ACHN (cell line): ENCODE measurements at regions not wholly inside any gene's neighbourhood (a gene's known extent, or its start where the extent isn't known, plus 50 kb on each side); places are given as distances from the start of the nearest gene placed in this dataset.

Source experiments
- DNase-seq: peaks from one replicate; pipeline ENCODE4 v3.0.0-alpha.2; 2015
- in situ Hi-C: cut with HindIII; loops from 2 replicates; pipeline ENCODE4 v1.10.0; 2017; ENCODE audit warnings: low sequenced_read_pairs, low pct_ligation_motif_present, low pct_unique_long_range_greater_than_20kb

GRCh38 chr10:113247050-113247449 is 297.0 kb downstream of the TCF7L2 start:
- in situ Hi-C loops = no loop called here

GRCh38 chr10:113252650-113253618 is 299.9 kb upstream of the HABP2 start:
- DNase-seq = no peak
- in situ Hi-C loops = no loop called here

More at GRCh38 chr10:113247050-113247449, 297.0 kb downstream of the TCF7L2 start:
- DNase-seq = no peak

GRCh38 chr10:113259576-113260226 is 293.2 kb upstream of the HABP2 start:
- in situ Hi-C loops = no loop called here
- DNase-seq = no peak

GRCh38 chr10:113261161-113261560 is 291.7 kb upstream of the HABP2 start:
- DNase-seq = no peak

GRCh38 chr10:113261611-113262091 is 291.2 kb upstream of the HABP2 start:
- in situ Hi-C loops = no loop called here
- DNase-seq = no peak

More at GRCh38 chr10:113261161-113261560, 291.7 kb upstream of the HABP2 start:
- in situ Hi-C loops = no loop called here

GRCh38 chr10:113263056-113263455 is 289.8 kb upstream of the HABP2 start:
- DNase-seq = no peak
- in situ Hi-C loops = no loop called here

- DNase-seq = no peak
These were observed 288.3 kb upstream of the HABP2 start for GRCh38 chr10:113264333-113265131.

GRCh38 chr10:113266147-113266546 is 286.7 kb upstream of the HABP2 start:
- no peak for DNase-seq
- in situ Hi-C loops = no loop called here

More at GRCh38 chr10:113264333-113265131, 288.3 kb upstream of the HABP2 start:
- in situ Hi-C loops = no loop called here

GRCh38 chr10:113267619-113268562 is 285.0 kb upstream of the HABP2 start:
- in situ Hi-C loops = no loop called here
- no peak for DNase-seq

GRCh38 chr10:113269333-113269732 is 283.5 kb upstream of the HABP2 start:
- in situ Hi-C loops = no loop called here
- no peak for DNase-seq

- DNase-seq = no peak
- in situ Hi-C loops = no loop called here
These were observed 280.3 kb upstream of the HABP2 start for GRCh38 chr10:113272511-113272910.

GRCh38 chr10:113273181-113274163 is 279.4 kb upstream of the HABP2 start:
- no peak for DNase-seq
- in situ Hi-C loops = no loop called here

GRCh38 chr10:113274176-113274829 is 278.6 kb upstream of the HABP2 start:
- in situ Hi-C loops = no loop called here
- DNase-seq = no peak

GRCh38 chr10:113278221-113278620 is 274.6 kb upstream of the HABP2 start:
- in situ Hi-C loops = no loop called here

GRCh38 chr10:113278664-113279063 is 274.2 kb upstream of the HABP2 start:
- no peak for DNase-seq
- in situ Hi-C loops = no loop called here

More at GRCh38 chr10:113278221-113278620, 274.6 kb upstream of the HABP2 start:
- DNase-seq = no peak

- DNase-seq = no peak
- in situ Hi-C loops = no loop called here
These were observed 273.6 kb upstream of the HABP2 start for GRCh38 chr10:113279262-113279661.
